ENCODE measurements at regions not wholly inside any gene's neighbourhood (a gene's known extent, or its start where the extent isn't known, plus 50 kb on each side); places are given as distances from the start of the nearest gene placed in this dataset.
A peak's percentile ranks its signal among the peaks of the same experiment; 100 is the strongest.
"Not testable (repeated sequence)": the region's sequence is repeated elsewhere in the genome, so short reads cannot be mapped to it uniquely, and the experiment has no call there.

DNA sequence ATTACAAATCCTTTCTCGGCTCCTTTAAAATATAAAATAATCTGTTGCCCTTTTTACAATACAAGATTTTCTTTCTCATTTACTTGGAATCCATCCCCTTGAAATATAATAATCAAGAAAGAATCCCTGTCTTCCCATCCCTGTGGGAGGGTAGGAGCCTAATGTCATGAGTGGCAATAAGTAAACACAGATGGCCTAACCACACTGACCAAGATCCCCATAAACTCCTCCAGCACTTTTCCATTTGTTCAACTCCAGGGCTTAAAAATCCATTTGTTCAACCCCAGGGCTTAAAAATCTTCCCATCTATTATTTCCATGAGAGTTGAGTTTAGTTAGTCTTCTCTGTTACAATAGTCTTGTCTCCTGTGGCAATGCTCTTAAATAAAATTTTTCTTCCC lies 297.6 kb downstream of the CDH7 start:
- no peak overlapping the region for H3K4me3 ChIP-seq (replicated peaks; ENCODE audit: low read depth, low read length)
- DNase-seq (ENCODE audit: low read depth) = no peak
- TF ChIP-seq, protein P1, sequence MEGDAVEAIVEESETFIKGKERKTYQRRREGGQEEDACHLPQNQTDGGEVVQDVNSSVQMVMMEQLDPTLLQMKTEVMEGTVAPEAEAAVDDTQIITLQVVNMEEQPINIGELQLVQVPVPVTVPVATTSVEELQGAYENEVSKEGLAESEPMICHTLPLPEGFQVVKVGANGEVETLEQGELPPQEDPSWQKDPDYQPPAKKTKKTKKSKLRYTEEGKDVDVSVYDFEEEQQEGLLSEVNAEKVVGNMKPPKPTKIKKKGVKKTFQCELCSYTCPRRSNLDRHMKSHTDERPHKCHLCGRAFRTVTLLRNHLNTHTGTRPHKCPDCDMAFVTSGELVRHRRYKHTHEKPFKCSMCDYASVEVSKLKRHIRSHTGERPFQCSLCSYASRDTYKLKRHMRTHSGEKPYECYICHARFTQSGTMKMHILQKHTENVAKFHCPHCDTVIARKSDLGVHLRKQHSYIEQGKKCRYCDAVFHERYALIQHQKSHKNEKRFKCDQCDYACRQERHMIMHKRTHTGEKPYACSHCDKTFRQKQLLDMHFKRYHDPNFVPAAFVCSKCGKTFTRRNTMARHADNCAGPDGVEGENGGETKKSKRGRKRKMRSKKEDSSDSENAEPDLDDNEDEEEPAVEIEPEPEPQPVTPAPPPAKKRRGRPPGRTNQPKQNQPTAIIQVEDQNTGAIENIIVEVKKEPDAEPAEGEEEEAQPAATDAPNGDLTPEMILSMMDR (IDR thresholded peaks at IDR 0.05; ENCODE audit: low read length, missing control alignments) = no peak

GRCh38 chr18:66046032-66046602 lies 295.3 kb downstream of the CDH7 start:
- H3K4me3 ChIP-seq (replicated peaks; ENCODE audit: low read depth, low read length) = no peak overlapping the region
- TF ChIP-seq, protein P1 (IDR thresholded peaks at IDR 0.05; ENCODE audit: low read length, missing control alignments) = no peak
- DNase-seq (ENCODE audit: low read depth) = no peak

- H3K4me3 ChIP-seq (replicated peaks; ENCODE audit: low read depth, low read length) = no peak overlapping the region
- TF ChIP-seq, protein P1 (IDR thresholded peaks at IDR 0.05; ENCODE audit: low read length, missing control alignments) = no peak
- DNase-seq (ENCODE audit: low read depth) = no peak
Observed at GRCh38 chr18:66043009-66043408, 292.2 kb downstream of the CDH7 start.

GRCh38 chr18:66013969-66014368 lies 263.2 kb downstream of the CDH7 start:
- peak; percentile 0 for DNase-seq (ENCODE audit: low read depth)
- TF ChIP-seq, protein P1 (IDR thresholded peaks at IDR 0.05; ENCODE audit: low read length, missing control alignments) = no peak
- no peak overlapping the region for H3K4me3 ChIP-seq (replicated peaks; ENCODE audit: low read depth, low read length)

DNA sequence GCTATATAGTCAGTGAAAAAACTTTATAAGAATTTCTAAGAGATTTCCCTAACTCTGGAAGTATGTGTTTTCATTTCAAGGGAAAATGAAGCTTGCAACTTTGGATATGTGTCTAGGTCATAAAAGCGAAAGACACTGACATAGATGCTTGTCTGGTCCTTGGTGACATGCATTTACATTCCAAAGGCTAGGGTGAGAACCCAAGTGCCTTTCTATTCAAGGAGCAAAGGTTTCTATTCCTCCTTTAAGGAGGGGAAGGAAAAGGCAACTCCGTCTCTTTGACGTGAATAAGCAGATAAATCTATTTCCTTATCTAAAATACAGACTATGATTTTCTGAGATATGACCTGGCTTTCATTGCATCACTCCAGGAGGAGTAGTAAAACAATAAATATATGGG lies 261.1 kb downstream of the CDH7 start:
- TF ChIP-seq, protein P1 (IDR thresholded peaks at IDR 0.05; ENCODE audit: low read length, missing control alignments) = no peak
- H3K4me3 ChIP-seq (replicated peaks; ENCODE audit: low read depth, low read length) = no peak overlapping the region
- DNase-seq (ENCODE audit: low read depth) = no peak

DNA sequence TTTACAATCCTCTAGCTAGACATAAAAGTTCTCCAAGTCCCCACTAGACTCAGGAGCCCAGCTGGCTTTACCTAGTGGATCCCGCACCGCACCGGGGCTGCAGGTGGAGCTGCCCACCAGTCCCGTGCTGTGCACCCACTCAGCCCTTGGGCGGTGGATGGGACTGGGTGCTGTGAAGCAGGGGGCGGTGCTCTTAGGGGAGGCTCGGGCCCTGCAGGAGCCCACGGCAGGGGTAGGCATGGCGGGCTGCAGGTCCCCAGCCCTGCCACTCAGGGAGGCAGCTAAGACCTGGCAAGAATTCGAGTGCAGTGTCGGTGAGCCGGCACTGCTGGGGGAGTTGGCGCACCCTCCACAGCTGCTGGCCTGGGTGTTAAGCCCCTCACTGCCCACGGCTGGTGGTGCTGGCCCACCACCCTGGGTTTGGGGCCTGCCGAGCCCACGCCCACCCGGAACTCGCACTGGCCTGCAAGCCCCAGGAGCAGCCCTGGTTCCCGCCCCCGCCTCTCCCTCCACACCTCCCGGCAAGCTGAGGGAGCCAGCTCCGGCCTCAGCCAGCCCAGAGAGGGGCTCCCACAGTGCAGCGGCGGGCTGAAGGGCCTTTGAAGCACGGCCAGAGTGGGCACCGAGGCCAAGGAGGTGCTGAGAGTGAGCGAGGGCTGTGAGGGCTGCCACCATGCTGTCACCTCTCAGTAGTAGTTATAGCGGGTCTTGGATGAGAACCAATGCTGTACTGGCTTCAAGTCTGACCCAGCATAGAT lies 255.2 kb downstream of the CDH7 start:
- TF ChIP-seq, protein P1 (IDR thresholded peaks at IDR 0.05; ENCODE audit: low read length, missing control alignments) = no peak
- H3K4me3 ChIP-seq (replicated peaks; ENCODE audit: low read depth, low read length) = no peak overlapping the region
- no peak for DNase-seq (ENCODE audit: low read depth)

DNA sequence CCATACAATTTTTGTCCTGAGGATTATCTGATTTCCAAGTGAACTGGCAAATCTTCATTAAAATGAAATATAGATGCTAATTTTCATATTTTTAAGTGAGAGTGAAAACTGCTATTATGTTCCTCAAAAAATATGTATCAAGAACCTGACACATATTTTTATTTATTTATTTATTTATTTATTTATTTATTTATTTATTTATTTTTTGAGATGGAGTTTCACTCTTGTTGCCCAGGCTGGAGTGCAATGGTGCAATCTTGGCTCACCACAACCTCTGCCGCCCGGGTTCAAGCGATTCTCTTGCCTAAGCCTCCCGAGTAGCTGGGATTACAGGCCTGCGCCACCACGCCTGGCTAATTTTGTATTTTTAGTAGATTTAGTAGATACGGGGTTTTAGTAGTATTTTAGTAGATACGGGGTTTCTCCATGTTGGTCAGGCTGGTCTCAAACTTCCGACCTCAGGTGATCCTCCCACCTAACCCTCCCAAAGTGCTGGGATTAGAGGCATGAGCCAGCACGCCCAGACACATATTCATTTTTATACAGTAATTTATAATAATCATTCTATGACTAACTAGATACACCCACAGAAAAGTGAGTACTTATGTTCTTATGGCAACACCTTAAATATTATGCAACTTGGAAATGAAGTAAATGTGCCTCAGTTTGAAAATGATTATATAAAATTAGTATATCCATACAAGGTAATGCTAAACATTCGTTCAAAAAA lies 248.3 kb downstream of the CDH7 start:
- DNase-seq (ENCODE audit: low read depth) = not testable (repeated sequence)

More for the DNA sequence above, 248.3 kb downstream of the CDH7 start:
- H3K4me3 ChIP-seq (replicated peaks; ENCODE audit: low read depth, low read length) = not testable (repeated sequence)
